ENCODE measurements at regions not wholly inside any gene's neighbourhood (a gene's known extent, or its start where the extent isn't known, plus 50 kb on each side); places are given as distances from the start of the nearest gene placed in this dataset.

DNA sequence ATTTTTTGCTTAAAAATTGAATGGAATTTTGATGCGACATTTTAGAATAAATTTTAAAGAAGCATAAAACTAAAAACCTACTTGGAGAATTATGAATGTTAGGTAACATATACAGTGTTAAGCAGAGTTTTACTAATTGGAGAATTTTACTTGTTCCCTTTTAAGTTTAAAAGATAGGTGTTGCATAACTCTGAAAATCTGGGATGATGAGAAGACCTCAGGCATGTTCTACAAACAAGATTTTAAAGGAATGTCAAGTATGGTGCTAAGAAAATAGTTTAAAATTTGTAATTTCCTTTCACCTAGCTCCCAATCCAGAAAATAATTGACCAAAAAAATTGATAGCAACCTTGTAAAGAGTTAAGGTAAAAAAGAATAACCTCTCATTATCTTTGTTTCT is 135.8 kb downstream of the RFC3 start:
- DNase-seq: no peak

GRCh38 chr13:33956346-33956745 is 138.4 kb downstream of the RFC3 start:
- no peak for DNase-seq

DNA sequence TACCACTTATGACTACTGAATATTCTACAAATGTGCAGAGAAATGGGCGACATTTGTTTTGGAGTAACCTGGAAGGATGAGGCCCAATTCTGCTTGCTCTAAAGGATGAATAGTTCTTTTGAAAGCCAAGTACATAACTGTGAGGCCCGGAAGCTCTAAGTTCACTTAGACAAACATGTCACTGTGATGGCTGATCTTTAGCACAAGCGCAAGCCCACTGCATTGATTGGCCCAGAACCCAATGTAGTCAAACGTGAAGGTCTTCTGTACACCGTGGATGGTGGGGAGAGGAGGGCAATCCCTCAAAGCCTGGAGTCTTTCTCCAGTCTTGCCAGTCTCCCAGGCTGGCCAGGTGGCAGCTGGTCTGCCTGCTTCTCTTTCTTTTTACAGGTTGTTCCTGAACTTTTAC is 139.6 kb downstream of the RFC3 start:
- DNase-seq: no peak

DNA sequence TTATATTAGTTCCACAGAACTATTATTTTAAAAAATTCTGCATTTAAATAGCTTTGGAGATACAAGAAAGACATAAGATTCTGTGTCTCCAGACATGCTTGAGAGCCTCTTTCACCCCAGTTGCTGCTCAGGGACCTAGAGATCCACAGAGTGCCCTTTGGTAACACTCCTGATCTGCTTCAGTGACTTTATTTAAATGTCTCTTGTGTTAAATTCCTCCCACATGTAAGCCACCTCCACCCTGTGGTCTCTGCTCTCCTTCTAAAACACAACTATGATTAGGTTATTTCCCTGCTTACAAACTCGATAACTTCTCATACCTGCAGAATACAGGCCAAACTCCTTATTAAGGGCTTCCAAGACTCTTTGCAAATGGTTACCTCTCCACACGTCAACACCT is 141.0 kb downstream of the RFC3 start:
- DNase-seq: no peak

GRCh38 chr13:33963134-33963533 is 145.2 kb downstream of the RFC3 start:
- DNase-seq: no peak

GRCh38 chr13:33963895-33964294 is 145.9 kb downstream of the RFC3 start:
- no peak for DNase-seq

- no peak for DNase-seq
Measured at GRCh38 chr13:33968520-33969507, 150.9 kb downstream of the RFC3 start.

GRCh38 chr13:33970746-33971561 is 153.0 kb downstream of the RFC3 start:
- DNase-seq: no peak

GRCh38 chr13:33971562-33971819 is 153.5 kb downstream of the RFC3 start:
- no peak for DNase-seq

- no peak for DNase-seq
Measured at GRCh38 chr13:33973194-33973593, 155.2 kb downstream of the RFC3 start.

DNA sequence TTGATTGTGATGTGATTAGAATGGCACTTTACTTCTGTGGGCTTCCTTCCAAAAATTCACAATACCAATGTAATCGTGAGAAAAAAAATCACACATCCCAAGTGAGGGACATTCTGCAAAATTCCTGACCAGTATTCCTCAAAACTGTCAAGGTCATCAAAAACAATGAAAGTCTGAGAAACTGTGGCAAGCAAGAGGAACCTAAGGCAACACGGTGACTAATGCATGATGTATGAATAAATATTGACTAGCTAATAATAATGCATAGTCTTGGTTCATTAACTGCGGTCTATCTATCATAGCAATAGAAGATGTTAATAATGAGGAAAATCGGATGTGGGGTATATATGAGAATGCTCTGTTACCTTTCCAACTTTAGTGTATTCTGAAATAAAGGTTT is 159.0 kb downstream of the RFC3 start:
- no peak for DNase-seq

DNA sequence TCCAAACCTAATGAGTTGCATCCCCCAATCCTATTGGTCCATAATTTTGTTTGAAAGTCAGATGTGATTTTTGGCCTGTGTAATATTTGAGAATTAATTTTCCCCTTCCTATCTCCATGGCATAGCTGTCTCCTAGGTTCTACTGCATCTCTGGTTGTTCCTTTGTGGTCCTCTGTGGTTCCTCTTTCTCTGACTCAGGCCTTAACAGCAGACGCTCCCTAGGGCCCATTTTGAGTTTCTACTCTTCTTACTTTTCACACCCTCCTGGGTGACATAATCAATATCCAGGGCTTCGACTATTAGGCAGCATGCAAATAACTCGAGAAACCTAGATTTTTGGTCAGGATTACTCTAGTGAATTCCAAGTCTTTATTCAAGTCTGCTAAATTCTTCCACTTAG is 160.7 kb downstream of the RFC3 start:
- no peak for DNase-seq

- no peak for DNase-seq
Measured at GRCh38 chr13:33992881-33993336, 175.0 kb downstream of the RFC3 start.

DNA sequence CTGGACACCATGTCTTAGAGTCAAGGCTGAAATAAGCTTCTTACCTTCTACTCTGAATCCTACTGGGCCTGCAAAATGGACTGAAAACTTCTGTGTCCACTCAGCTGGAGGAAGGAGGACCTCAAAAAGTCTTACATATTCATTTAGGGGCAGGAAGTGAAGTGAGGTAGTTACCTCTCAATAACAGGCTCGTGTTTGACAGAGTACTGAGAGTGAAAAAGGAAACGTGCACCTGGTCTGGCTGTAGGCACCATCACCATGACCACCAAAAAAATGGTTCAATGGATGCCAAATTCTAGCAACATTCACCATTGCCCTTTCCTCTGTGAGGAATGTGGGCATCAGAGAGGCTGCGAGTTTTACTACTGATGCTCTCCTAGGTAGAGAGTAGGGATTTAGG is 176.2 kb downstream of the RFC3 start:
- DNase-seq: no peak

GRCh38 chr13:33994826-33995502 is 177.0 kb downstream of the RFC3 start:
- no peak for DNase-seq

DNA sequence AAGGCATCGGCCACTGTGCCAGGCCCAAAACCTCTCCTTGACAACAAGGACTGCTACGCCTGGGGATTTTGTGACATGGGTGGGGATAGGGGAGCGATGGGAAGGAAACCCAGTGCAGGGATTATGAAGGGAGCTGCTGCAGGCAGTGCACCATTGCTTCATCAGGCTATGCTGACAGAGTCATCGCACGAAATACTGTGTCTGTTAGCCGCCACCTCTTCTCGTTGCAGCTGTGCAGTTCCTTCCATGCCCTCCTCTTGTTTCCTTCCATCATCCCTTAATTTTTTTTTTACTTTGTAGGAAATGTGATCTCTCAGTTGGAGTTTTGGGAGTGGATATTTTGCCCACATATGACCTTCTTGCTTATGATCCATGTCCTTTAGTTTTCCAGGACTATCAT is 178.7 kb downstream of the RFC3 start:
- DNase-seq: no peak

GRCh38 chr13:33997574-33997973 is 179.6 kb downstream of the RFC3 start:
- DNase-seq: no peak

GRCh38 chr13:33999811-34000605 is 182.1 kb downstream of the RFC3 start:
- DNase-seq: no peak

GRCh38 chr13:34000955-34001354 is 183.0 kb downstream of the RFC3 start:
- no peak for DNase-seq

DNA sequence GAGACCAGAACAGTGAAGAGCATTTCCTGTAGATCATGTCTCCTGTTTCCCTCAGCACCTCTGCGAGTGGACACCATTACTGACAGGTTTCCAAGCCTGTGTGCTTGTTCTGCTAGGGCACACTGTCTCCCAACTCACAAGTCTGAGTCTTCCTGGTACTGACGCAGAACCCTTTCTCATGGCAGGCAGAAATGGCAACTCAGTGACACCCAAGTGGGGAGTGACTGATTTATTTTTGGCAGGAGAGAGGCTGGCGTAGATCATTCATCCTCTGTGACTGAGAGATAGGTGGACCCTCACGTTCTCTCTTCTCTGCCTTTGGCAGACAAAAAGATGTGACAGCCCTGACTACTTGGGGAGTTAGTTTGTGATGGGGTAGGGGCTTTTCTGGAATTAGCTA is 183.4 kb downstream of the RFC3 start:
- DNase-seq: no peak

DNA sequence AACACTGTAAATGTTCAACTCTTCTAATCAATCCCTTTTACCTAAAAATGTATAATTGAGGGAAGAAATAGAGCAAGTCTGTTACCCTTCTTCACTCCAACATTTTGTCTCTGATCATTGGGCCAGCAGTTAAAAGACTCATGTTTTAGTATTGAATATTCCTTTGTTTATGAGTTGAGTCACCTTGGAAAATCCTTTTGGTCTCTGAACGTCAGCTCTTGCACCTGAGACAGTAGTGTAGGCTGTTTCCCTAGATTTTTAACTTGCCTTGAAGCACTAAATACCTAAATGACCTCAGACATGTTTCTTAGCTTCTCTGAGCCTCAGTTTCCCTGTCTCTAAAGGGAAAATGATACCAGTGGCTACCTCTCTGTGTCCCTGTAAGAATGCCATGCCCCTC is 184.2 kb downstream of the RFC3 start:
- no peak for DNase-seq

- no peak for DNase-seq
Measured at GRCh38 chr13:34002924-34003323, 185.0 kb downstream of the RFC3 start.

GRCh38 chr13:34003656-34004055 is 185.7 kb downstream of the RFC3 start:
- no peak for DNase-seq
